CD4-positive, alpha-beta T cell treated with Interleukin-4 for 1 hour (primary cell): ENCODE measurements at regions not wholly inside any gene's neighbourhood (a gene's known extent, or its start where the extent isn't known, plus 50 kb on each side); places are given as distances from the start of the nearest gene placed in this dataset.

ENCODE experiments used
- DNase-seq, 2 donors: peaks; one replicate each; pipeline ENCODE4 v3.0.0-alpha.2; 2020 to 2022

DNA sequence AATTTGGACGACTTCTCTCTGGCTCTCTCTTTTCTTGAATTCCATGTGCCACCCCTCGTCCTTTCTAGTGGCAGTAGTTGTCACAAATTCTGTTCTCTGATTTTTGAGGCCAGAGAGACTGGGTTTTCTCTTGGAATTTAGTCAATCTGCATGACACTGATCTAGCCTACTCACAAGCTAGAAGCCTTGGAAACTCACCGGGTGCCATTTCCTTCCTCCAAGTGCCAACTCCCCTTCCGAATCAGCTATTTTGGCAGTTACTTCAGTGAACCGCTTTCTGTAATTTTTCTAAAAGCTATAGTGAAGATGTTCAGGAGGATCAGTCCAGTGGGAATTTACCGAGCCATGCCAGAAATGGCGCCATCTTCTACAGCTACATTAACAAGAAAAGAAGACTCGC, 228.9 kb downstream of the PMP22 start:
- DNase-seq = no peak

DNA sequence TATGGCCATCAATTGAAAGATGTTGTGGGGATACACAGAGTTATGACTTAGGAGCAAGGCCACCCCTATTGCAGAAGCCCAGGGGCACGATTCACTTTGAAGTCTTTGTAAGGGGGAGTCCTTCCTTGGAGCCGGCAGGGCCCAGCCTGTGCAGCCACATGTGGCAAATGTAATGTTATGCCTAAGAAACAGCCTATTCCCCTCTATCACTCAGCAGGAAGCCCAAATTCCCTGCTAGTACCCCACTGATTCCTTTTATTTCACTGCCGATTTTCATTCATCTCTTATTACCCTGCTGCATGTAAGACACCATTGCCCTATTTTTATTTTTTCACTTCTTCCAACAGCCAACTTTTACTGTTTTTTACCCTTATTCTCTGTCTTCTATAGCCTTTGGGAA, 233.2 kb downstream of the PMP22 start:
- DNase-seq = no peak

DNA sequence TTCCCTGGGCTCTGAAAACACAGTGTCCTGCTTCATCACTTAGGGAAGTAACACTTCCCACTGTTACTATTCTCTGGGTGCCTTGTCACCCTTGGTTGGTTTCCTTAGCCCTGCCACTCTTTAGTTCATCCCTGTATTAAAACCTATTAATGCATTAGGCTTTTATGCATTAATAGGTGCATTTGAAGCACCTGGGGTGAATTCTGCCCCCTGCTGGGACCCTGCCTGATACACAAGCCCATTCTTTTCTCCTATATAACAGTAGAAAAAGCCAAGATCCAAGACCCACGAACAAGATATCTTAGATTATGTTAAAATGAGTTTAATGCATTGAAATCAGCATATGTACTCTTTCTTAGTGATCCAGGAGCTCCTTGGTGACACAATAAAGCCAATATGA, 235.7 kb downstream of the PMP22 start:
- DNase-seq = no peak

DNA sequence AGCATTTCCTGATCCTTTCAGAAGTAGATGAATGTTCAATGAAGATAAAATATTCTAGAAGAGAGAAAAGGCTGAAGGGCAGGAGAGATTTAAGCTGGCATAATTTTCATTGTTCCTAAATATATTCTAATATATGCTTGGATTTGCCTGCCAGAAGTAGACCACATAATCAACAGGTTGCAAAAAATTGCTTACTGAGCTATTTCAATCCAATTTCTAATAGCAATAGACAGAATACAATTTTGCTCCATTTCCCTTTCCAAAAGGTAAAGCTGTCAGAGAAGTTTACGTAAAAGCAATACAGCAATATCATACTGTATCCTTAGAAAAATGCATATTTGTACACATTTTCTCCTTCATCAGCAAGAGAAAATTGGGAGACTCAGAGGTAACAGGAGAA, 237.3 kb downstream of the PMP22 start:
- no peak for DNase-seq

DNA sequence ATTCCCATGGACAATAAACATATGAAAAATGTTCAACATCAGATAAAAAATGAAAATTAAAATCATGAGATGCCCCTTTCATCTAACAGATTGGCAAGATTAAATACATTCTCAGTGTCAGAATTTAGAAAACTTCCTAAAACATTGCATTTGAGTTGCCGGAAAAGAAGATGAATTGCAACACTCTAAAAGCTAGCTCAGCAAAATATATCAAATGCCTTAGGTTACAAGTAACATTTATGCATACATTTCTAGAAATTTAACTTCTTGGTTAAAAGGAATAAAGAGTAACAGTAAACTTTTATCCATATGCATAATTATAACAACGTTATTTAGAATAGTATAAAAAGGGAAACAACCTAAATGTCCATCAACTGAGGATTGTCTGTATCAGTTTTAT, 239.0 kb downstream of the PMP22 start:
- DNase-seq = no peak

DNA sequence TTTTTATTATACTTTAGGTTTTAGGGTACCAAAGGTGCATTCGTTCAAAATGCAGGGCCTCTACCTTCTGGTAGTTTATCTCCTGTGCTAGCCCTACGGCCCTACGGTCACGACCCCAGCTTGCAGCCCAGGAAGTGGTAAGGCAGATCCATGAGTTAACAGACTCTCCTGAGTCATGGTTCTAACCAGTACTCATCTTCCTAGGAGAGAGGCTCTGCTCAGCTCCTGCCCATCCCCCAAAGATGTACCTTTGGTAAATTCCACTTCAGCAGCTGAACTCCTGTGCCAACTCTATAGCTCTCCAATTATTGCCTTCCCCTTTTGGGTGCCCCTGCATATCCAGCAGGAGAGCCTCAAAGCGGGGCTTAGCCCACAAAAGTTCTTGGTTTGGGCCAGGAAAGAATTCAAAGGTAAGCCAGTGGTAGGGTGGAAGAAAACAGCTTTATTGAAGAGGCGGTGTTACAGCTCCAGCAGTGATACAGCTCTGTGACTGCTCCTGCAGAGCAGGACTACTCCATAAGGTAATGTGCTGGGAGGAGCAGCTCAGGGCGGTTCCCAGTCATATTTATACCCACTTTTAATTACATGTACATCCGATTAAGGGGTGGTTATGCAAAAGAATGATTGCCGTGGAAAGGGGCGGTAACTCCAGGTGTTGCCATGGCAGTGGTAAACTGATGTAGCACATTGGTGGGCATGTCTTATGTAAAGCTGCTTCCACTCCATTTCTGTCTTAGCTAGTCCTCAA, 241.4 kb downstream of the PMP22 start:
- DNase-seq = no peak

DNA sequence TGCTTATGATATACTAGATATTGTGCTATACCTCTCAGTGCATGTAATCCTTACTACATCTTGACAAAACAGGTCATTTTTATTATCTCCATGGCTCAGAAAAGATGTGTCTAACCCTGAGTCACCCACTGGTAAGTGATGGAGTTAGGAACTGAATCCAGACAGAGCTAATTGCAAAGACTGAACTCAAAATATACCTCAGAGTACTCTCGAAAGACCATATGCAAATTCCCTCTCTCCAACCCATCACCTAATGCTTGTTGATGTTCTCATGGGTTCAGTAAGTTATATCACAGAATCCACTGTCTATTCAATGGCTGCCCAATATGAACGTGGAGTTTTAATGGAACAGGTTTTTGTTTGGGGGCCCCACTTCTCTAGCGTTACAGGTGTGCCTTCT, 246.0 kb downstream of the PMP22 start:
- no peak for DNase-seq

DNA sequence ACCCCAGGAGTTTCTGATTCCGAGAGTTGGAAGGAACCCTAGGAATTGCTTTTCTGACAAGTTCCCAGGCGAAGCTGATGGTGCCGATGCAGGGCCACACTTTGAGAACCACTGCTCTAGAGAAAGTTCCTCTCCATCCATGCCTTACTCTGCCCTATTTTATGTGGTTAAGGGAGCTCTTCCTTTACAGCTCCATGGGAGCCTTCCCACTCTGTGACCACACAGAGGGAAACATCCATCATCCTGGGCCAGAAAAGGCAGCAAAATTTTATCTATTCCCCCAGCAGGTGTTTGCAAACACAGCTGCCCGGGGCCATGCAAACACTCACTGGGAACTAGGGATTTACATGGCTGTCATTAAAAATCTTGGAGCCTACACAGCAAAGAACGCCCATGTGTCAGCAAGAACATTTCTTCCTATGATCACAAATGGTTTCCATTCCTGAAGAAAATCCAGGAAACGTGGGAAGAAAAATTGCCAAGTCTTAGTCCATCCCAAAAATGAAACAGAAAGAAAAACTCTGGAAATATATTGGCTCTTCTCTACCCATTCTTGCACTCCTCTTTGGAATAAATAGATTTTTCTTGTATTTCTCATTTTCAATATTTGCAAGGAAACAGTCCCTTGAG, 252.7 kb downstream of the PMP22 start:
- no peak for DNase-seq

DNA sequence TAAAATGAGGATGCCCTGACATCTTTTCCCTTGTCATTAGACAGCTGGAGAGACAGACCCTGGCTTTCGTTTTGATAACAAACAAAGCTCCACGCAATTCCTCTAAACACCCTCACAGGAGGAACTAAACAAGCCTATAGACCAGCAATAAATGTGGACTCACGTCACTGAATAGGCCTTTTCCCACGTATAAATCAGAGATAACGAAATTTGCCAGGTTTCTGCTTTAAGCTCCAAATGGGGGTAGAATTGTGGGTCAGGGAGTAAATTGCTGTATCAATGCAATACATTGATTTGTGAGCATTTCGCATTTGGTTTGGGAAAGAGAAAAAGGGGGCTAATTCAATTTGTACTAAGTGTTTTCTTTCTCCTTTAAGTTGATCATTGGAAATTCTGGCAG, 256.0 kb downstream of the PMP22 start:
- no peak for DNase-seq

DNA sequence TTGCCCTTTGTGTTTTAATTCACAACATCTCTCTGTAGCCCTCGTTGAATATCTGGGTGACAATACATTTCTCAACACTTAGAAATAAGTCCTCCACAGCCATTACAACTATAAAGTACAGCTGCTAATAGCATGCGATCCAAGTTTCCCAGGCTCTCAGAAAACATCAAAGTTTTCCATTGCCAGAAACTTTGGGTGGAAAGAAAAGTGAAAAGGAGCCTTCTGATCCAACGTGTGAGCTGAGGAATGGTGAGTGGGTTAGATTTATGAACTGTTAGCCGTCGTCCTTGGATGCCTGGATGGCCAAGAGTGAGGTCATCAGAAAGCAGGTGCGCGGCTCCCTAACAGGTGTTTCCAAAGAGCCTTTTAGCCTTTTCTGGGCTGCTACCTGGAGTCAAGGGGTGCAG, 258.0 kb downstream of the PMP22 start:
- DNase-seq = no peak

DNA sequence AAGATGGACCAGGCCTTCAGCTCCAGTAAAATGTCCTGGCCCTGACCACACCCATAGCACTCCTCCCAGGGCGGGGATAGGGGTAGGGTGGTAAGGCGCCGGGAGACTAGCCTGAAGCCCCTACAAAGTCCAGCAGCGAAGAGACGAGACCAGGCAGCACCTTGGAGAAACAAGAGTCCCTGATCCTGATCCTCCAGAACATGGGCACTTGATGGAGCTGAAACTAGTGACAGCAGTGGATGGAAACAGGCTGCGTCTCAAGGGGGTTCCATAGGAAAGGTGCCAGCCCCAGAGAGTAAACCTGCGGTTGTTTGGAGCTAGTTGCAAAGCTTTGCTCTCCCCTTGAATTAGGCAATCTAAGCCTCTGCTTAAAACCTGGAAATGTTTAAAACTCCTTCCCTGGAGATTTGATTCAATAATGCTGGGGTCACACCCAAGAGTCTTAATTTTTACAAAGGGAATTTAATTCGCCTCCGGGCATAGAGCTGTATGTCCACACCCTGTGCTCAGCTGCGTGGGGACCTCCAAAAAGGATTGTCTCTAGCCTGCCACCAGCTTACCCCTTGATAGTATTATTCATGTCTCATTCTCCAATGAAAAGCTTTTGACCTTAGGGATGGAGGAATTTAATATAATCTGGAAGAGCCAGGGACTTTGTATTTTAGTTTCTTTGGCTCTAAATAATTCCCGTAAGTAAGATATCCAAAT, 258.6 kb downstream of the PMP22 start:
- DNase-seq = no peak

DNA sequence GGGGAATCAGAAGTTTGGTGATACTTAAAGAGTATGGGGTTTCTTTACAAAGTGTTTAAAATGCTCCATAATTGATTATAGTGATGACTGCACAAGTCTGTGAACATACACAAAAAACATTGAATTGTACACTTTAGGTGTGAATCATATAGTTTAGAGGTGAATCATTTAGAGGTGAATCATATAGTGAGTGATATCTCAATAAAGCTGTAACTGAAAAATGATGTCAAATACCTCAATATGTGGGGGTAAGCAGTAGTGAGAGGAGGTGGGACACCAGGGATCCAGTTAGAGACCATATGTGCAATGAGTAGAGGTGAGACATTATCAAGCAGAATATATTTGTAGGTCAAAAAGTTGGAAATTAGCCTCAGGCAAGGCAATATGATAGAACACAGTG, 264.5 kb downstream of the PMP22 start:
- no peak for DNase-seq

DNA sequence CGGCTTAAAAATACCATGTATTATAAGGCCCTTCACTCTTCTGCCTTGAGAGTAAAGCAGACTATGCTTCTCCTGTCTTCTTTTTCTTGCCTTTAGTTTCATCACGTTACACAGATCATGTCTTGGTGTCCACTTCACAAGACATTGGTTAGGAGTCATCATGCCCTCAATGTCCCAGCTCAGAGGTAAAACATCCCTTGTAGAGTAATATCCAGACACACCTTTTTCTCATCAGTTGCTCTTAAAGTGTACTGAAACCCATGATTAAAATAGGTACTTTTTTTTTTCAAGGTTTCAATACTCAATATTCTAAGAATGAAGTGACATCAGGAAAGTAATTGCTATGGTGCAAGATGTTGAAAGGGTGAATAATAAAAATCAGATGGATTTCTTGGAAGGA, 267.8 kb downstream of the PMP22 start:
- DNase-seq = no peak

DNA sequence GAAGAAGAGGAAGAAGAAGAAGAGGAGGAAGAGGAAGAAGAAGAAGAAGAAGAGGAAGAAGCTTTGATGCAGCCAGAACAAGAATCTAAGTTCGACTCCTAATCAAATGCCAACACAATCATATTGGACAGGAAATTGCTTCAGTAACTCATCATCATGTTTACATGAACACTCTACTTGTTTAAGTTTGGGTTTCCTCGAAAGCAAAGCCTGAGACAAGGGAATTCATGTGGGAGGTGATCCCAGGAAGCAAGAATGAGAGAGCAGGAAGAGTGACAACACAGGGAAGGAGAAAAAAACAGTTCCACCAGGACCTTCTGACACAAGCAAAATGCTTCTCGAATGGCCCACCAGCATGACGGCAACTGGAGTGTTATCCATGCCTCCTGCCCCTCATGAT, 279.0 kb downstream of the PMP22 start:
- no peak for DNase-seq

DNA sequence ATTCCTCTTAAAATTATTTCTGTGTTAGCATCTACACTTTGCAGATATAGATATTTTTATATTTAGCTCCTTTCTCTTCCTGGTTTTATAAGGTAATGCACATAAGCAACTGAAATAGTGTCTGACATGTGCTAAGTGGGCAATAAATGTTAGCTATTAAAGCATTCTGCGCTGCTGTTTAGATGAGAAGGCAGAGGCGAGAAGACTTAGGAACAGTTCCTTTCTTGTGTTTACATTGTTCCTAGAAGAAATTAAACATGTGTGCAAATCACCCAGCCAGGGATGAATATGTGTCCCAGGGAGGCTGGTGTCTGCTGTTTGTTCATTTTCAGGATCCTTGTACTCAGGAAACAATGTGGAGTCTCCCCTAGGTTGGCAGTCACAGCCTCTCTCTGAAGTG, 292.3 kb downstream of the PMP22 start:
- DNase-seq = no peak

DNA sequence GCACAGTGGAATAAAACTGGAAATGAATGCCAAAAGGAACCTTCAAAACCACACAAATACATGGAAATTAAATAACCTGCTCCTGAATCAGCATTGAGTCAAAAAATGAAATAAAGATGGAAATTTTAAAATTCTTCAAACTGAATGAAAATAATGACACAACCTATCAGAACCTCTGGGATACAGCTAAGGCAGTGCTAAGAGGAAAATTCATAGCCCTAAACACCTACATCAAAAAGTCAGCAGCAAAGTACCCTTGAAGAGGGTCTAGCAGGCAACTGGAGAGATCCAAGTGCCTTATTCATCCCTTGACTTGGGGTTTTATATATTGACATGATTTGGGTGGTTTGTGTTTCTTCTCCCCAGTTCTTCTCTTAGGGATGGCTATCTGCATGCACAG, 294.1 kb downstream of the PMP22 start:
- no peak for DNase-seq

DNA sequence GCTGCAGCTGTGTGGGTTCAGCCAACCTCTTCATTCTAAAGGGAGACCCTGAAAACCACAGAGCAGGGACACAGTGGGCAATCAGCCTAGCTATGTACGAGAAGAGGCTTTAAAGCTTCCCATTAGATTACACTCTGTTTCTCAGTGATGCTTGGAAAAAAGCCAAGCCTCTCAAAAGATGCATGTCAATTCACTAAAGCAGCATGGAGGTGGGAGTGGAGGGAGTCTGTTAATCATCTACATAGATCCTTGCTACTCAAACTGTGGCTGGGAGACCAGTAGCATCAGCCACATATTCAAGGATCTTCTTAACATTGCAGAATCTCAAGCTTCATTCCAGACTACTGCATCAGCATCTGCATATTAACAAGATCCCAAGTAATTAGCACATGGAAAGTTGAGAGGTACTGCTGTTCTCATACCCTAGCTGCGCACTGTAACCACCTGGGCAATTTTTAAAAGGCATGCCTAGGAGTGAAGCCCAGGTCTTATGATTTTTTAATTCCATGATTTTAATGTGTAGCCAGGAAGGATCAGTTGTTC, 305.9 kb downstream of the PMP22 start:
- no peak for DNase-seq

DNA sequence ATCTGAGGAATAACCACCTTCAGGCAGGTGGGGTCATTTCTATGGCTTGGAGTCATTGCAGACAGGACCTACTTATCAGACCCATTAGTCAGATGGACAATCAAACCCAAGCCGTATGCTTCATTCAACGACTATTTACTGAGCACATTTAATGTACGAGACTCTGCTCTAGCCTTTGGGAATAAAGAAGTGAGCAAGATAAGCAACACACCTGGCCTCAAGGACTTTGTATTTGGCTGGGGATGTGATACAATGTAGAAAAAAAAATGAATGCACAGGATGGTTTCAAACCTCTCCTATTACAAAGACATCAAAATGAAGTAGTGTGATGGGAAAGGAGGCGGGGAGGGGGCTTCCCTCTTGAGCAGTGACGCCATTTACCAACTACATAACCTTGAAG, 311.7 kb downstream of the PMP22 start:
- DNase-seq = no peak

DNA sequence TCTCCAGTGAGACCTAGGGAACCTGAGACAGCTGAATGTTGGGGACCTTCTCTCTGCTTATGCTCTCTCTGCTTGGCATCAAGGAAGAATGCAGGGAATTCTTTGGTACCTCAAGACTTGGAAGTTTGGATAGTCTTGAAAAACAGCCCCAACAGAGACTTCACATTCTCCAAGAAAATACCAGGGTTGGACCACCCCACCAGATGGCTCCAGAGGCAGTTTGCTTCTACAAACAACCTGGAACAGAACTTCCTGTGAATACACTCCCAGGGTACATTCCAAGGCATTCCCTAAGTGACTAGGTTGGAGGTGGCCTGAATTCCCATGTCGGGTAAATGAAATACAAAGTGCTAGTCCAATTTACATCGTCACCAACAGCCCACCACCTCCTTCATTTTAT, 314.4 kb downstream of the PMP22 start:
- no peak for DNase-seq

DNA sequence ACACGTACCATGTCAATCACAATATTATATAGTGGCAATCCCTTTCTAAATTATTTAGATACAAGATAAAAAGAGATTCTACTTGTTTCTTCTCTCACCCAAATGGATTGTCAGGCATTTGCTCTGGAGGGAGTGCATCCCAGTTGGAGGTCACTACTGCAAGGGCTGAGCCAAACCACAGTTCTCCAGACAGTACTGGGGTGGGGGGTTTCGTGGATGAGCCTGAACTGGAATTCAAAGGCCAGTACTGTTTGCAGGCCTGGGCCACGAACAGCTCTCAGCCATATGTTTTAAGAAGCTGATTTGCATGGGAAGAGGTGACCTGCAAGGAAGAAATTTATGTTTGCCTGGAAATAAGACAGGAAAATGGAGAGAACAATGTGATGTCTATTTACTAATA, 314.9 kb downstream of the PMP22 start:
- DNase-seq = no peak

DNA sequence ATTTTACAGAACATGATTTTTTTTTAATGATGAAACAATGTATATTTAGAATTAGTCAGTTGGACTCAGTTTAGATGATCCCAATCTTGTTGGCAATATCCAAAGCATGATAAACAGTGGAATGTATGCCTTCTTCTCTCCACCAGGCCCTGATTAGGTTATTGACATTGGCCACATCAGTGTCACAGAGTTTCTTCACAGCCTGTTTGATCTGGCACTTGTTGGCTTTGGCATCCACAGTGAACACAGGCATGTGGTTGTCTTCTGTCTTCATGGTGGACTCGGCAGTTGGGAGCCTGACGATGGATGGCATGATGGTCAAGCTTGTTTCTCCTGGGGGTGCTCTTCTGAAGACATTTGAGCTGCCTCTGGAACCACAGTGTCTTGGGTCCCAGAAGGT, 317.5 kb downstream of the PMP22 start:
- DNase-seq = no peak

DNA sequence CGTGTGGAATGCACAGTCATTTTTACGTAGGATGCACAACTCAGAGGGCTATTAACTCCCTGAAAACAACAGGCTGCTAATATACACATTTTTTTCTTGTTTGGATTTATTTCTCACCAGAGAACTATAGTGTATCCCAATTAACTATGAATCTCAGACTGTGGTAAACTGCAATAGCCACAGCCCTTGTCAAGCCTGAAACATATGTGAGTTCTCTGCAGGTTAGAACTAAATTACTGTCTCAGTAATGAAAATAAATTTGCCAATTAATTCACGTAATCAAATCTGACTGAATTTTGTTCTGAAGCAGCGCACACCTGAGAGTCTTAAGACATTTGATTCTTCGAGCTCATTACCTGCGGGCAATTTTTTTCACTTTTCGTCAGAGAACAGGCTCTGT, 318.6 kb downstream of the PMP22 start:
- no peak for DNase-seq

DNA sequence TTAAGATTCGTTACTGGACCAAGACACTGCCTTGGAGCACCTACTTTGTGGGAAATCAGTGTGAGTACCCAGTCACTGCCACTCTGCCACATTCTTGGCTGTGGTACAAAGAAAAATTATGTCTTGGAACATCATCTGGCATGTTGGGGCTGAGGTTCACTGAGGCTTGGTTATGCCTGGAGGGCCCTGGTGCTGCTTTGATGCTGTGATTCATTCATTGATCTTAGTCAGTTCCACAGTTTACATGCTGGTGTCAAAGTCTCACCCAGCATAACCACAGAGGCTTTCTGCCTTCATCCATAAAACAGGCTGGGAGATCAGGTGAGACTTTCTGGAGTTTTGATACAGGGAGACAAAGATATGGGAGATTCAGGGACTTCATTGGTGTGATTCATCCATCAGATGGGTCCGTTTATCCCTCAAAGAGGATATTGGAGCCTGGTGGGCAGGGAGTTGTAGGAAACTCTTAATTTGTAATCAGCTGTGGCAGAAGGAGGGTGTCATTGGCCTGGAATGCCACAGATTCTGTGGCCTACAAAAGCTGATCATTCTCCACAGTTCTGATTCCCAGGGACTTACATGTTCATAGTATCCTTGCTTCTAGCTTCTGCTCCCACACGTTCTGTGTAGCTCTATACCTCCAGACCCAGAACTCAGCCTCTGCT, 322.5 kb downstream of the PMP22 start:
- no peak for DNase-seq

DNA sequence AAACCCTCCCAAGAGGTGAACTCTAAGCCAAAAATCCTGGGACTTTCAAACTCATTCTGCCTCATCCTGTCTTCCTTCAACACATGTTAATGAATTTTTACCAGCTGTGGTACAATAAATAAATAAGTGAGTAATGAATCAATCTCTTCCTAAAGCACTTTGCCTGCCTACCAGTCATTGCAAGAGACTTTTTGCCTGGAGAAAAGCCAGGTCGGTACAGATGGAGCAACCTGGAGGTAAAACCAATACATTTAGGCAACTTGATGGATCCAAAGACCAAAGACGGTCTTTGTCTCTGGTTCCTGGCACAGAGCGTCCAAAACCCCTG, 324.2 kb downstream of the PMP22 start:
- DNase-seq = no peak
